ENCODE measurements at regions not wholly inside any gene's neighbourhood (a gene's known extent, or its start where the extent isn't known, plus 50 kb on each side); places are given as distances from the start of the nearest gene placed in this dataset.
A peak's percentile ranks its signal among the peaks of the same experiment; 100 is the strongest.

- H3K4me1 ChIP-seq = no peaks in the 10 kb centered on the region
- no peaks in the 10 kb centered on the region for H3K36me3 ChIP-seq
- ATAC-seq = no peak
- no peak for DNase-seq
- H3K27me3 ChIP-seq (ENCODE audit: low read depth) = no peaks in the 10 kb centered on the region
- H3K9me3 ChIP-seq = no peaks in the 10 kb centered on the region
- no peak overlapping the region for H3K4me3 ChIP-seq
- no peak overlapping the region for H3K27ac ChIP-seq
- TF ChIP-seq CTCF (IDR thresholded peaks at IDR 0.05) = no peak
- intact Hi-C loops (cut with DNase I) = no loop called here
Measured at GRCh38 chrY:21138056-21138758, 372.9 kb upstream of the RBMY1B start.

GRCh38 chrY:21146331-21146730 lies 364.8 kb upstream of the RBMY1B start:
- H3K4me1 ChIP-seq = no peaks in the 10 kb centered on the region
- no peak for TF ChIP-seq CTCF (IDR thresholded peaks at IDR 0.05)
- DNase-seq (no peak), ATAC-seq (no peak)
- H3K27me3 ChIP-seq (ENCODE audit: low read depth) = no peaks in the 10 kb centered on the region
- H3K36me3 ChIP-seq = no peaks in the 10 kb centered on the region
- no peak overlapping the region for H3K27ac ChIP-seq
- H3K4me3 ChIP-seq = no peak overlapping the region
- no peaks in the 10 kb centered on the region for H3K9me3 ChIP-seq
- intact Hi-C loops (cut with DNase I) = no loop called here

- Histone ChIP-seq H3K27ac (no peak overlapping the region), H3K4me1 (no peaks in the 10 kb centered on the region), H3K27me3 (ENCODE audit: low read depth) (no peaks in the 10 kb centered on the region), H3K9me3 (no peaks in the 10 kb centered on the region), H3K4me3 (no peak overlapping the region), H3K36me3 (no peaks in the 10 kb centered on the region)
- no peak for DNase-seq
- intact Hi-C loops (cut with DNase I) = no loop called here
- no peak for TF ChIP-seq CTCF (IDR thresholded peaks at IDR 0.05)
- ATAC-seq = no peak
Measured at GRCh38 chrY:21149971-21150370, 361.2 kb upstream of the RBMY1B start.

- Histone ChIP-seq H3K9me3 (no peaks in the 10 kb centered on the region), H3K27me3 (ENCODE audit: low read depth) (no peaks in the 10 kb centered on the region), H3K4me3 (no peak overlapping the region), H3K27ac (no peak overlapping the region), H3K36me3 (no peaks in the 10 kb centered on the region), H3K4me1 (no peaks in the 10 kb centered on the region)
- no peak for TF ChIP-seq CTCF (IDR thresholded peaks at IDR 0.05)
- intact Hi-C loops (cut with DNase I) = no loop called here
- DNase-seq = no peak
- ATAC-seq = no peak
Measured at GRCh38 chrY:21169821-21170220, 341.3 kb upstream of the RBMY1B start.

GRCh38 chrY:21174697-21175463 lies 336.3 kb upstream of the RBMY1B start:
- Histone ChIP-seq H3K4me1 (no peaks in the 10 kb centered on the region), H3K4me3 (no peak overlapping the region), H3K27me3 (ENCODE audit: low read depth) (no peaks in the 10 kb centered on the region), H3K9me3 (no peaks in the 10 kb centered on the region), H3K27ac (peak overlapping the region; percentile 18), H3K36me3 (no peaks in the 10 kb centered on the region)
- intact Hi-C loops (cut with DNase I) = no loop called here
- no peak for TF ChIP-seq CTCF (IDR thresholded peaks at IDR 0.05)
- no peak for ATAC-seq
- DNase-seq = no peak

All from lower lobe of right lung (tissue), 2 donors.